Globus pallidus (tissue), 1 donor: ENCODE measurements at regions not wholly inside any gene's neighbourhood (a gene's known extent, or its start where the extent isn't known, plus 50 kb on each side); places are given as distances from the start of the nearest gene placed in this dataset.

ENCODE experiments used
- DNase-seq: peaks from one replicate; pipeline ENCODE4 v3.0.0-alpha.2; 2015; ENCODE audit warnings: low spot score

- DNase-seq = no peak
Observed at GRCh38 chr11:70521475-70522308, 123.4 kb downstream of the CTTN start.

- no peak for DNase-seq
Observed at GRCh38 chr11:70522309-70522592, 123.9 kb downstream of the CTTN start.

- no peak for DNase-seq
Observed at GRCh38 chr11:70522593-70523311, 124.4 kb downstream of the CTTN start.

- DNase-seq = no peak
Observed at GRCh38 chr11:70523384-70524095, 125.2 kb downstream of the CTTN start.

GRCh38 chr11:70524096-70524922 lies 126.0 kb downstream of the CTTN start:
- DNase-seq = no peak

GRCh38 chr11:70525006-70525405 lies 126.7 kb downstream of the CTTN start:
- DNase-seq = no peak

- no peak for DNase-seq
Observed at GRCh38 chr11:70525466-70525865, 127.1 kb downstream of the CTTN start.

- DNase-seq = no peak
Observed at GRCh38 chr11:70526116-70527045, 128.1 kb downstream of the CTTN start.

GRCh38 chr11:70527046-70527395 lies 128.7 kb downstream of the CTTN start:
- DNase-seq = no peak

GRCh38 chr11:70527429-70528045 lies 129.2 kb downstream of the CTTN start:
- DNase-seq = no peak

GRCh38 chr11:70528046-70528793 lies 129.9 kb downstream of the CTTN start:
- no peak for DNase-seq

GRCh38 chr11:70528794-70529580 lies 130.7 kb downstream of the CTTN start:
- no peak for DNase-seq

- DNase-seq = no peak
Observed at GRCh38 chr11:70530010-70530409, 131.7 kb downstream of the CTTN start.

- no peak for DNase-seq
Observed at GRCh38 chr11:70530629-70531185, 132.4 kb downstream of the CTTN start.

- DNase-seq = no peak
Observed at GRCh38 chr11:70531281-70532065, 133.1 kb downstream of the CTTN start.

GRCh38 chr11:70532066-70532440 lies 133.7 kb downstream of the CTTN start:
- no peak for DNase-seq

- no peak for DNase-seq
Observed at GRCh38 chr11:70532731-70533130, 134.4 kb downstream of the CTTN start.
